ENCODE measurements at regions not wholly inside any gene's neighbourhood (a gene's known extent, or its start where the extent isn't known, plus 50 kb on each side); places are given as distances from the start of the nearest gene placed in this dataset.
"Not testable (repeated sequence)": the region's sequence is repeated elsewhere in the genome, so short reads cannot be mapped to it uniquely, and the experiment has no call there.

DNA sequence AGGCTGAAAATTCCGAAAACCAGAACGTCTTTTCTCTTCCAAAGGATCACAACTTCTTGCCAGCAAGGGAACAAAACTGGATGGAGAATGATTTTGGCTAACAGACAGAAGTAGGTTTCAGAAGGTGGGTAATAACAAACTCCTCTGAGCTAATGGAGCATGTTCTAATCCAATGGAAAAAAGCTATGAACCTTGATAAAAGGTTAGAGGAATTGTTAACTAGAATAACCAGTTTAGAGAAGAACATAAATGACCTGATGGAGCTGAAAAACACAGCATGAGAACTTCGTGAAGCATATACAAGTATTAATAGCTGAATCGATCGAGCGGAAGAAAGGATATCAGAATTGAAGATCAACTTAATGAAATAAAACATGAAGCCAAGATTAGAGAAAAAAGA lies 626.7 kb upstream of the KCNMB2 start:
- TF ChIP-seq, protein P1, sequence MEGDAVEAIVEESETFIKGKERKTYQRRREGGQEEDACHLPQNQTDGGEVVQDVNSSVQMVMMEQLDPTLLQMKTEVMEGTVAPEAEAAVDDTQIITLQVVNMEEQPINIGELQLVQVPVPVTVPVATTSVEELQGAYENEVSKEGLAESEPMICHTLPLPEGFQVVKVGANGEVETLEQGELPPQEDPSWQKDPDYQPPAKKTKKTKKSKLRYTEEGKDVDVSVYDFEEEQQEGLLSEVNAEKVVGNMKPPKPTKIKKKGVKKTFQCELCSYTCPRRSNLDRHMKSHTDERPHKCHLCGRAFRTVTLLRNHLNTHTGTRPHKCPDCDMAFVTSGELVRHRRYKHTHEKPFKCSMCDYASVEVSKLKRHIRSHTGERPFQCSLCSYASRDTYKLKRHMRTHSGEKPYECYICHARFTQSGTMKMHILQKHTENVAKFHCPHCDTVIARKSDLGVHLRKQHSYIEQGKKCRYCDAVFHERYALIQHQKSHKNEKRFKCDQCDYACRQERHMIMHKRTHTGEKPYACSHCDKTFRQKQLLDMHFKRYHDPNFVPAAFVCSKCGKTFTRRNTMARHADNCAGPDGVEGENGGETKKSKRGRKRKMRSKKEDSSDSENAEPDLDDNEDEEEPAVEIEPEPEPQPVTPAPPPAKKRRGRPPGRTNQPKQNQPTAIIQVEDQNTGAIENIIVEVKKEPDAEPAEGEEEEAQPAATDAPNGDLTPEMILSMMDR (IDR thresholded peaks at IDR 0.05) = not testable (repeated sequence)
- not testable (repeated sequence) for TF ChIP-seq EP300, POLR2AphosphoS5, POLR2A (IDR thresholded peaks at IDR 0.05)
